Keratinocyte (primary cell): ENCODE measurements at regions not wholly inside any gene's neighbourhood (a gene's known extent, or its start where the extent isn't known, plus 50 kb on each side); places are given as distances from the start of the nearest gene placed in this dataset.

Source experiments
- DNase-seq: peaks from one replicate; pipeline ENCODE4 v3.0.0-alpha.2; 2011; ENCODE audit warnings: low read depth, missing footprints, low spot score
- FAIRE-seq: peaks from 2 replicates; lab custom pipeline; 2011; peaks lifted over from hg19 to GRCh38; lab: Jason Lieb, UNC
- H2AFZ ChIP-seq: 2 replicates; pipeline ENCODE4 v1.6.0; 2012; ENCODE audit warnings: low read length, control low read depth, inconsistent platforms; ENCODE audit not compliant: control insufficient read depth
- H3K27ac ChIP-seq: 2 replicates; pipeline ENCODE4 v1.5.1; 2011; ENCODE audit warnings: low read length; ENCODE audit not compliant: control insufficient read depth, insufficient read depth
- H3K27me3 ChIP-seq: 3 replicates; pipeline ENCODE4 v1.6.0; 2011; ENCODE audit warnings: low read length; ENCODE audit not compliant: control insufficient read depth, insufficient read depth; ENCODE audit errors: extremely low read depth
- H3K36me3 ChIP-seq, 2 experiments: 2 replicates in 1 of 2; 3 replicates in 1 of 2; pipeline ENCODE4 v1.5.1; 2011; ENCODE audit warnings: low read length in 2 of 2, mild to moderate bottlenecking in 1 of 2; ENCODE audit not compliant: control insufficient read depth in 2 of 2, insufficient read depth in 2 of 2; ENCODE audit errors: extremely low read depth in 1 of 2
- H3K4me1 ChIP-seq: 3 replicates; pipeline ENCODE4 v1.5.1; 2011; ENCODE audit warnings: low read length; ENCODE audit not compliant: control insufficient read depth, insufficient read depth; ENCODE audit errors: extremely low read depth
- H3K4me2 ChIP-seq: 3 replicates; pipeline ENCODE4 v1.6.0; 2011; ENCODE audit warnings: low read depth, low read length; ENCODE audit not compliant: control insufficient read depth, insufficient read depth; ENCODE audit errors: extremely low read depth
- H3K4me3 ChIP-seq, 3 experiments: fragments of 200-600 bp in 1 of 3; sonication (generic) in 1 of 3; 2 replicates in 2 of 3; 3 replicates in 1 of 3; pipeline ENCODE4 v1.5.1; 2011 to 2016; ENCODE audit warnings: low read length in 3 of 3, mild to moderate bottlenecking in 3 of 3, control low read depth in 2 of 3, inconsistent platforms in 1 of 3, low read depth in 1 of 3, mixed read lengths in 1 of 3, mixed run types in 1 of 3, moderate library complexity in 1 of 3; ENCODE audit not compliant: control insufficient read depth in 2 of 3, insufficient read depth in 2 of 3; ENCODE audit errors: extremely low read depth in 1 of 3
- H3K79me2 ChIP-seq: 2 replicates; pipeline ENCODE4 v1.6.0; 2012; ENCODE audit warnings: low read length; ENCODE audit not compliant: control insufficient read depth, insufficient read depth
- H3K9ac ChIP-seq: 3 replicates; pipeline ENCODE4 v1.6.0; 2011; ENCODE audit warnings: low read length; ENCODE audit not compliant: control insufficient read depth, insufficient read depth; ENCODE audit errors: extremely low read depth
- H3K9me1 ChIP-seq: 3 replicates; pipeline ENCODE4 v1.6.0; 2011; ENCODE audit warnings: low read length; ENCODE audit not compliant: control insufficient read depth, insufficient read depth; ENCODE audit errors: extremely low read depth
- H3K9me3 ChIP-seq: 2 replicates; pipeline ENCODE4 v1.5.1; 2012; ENCODE audit warnings: low read depth, low read length; ENCODE audit not compliant: control insufficient read depth
- H4K20me1 ChIP-seq: 3 replicates; pipeline ENCODE4 v1.6.0; 2011; ENCODE audit warnings: low read length; ENCODE audit not compliant: control insufficient read depth, insufficient read depth; ENCODE audit errors: extremely low read depth
- EZH2 ChIP-seq: IDR thresholded peaks from one replicate; pipeline ENCODE4 v1.6.1; 2012; ENCODE audit warnings: inconsistent platforms, mild to moderate bottlenecking, low read length, moderate library complexity
- dilution Hi-C: fragments of 300-500 bp; cut with MboI; formaldehyde crosslinking; loops from one replicate; pipeline ENCODE4 v1.7.0; 2020; ENCODE audit warnings: low sequenced_read_pairs; ENCODE audit not compliant: extremely low pct_ligation_motif_present
- TF ChIP-seq, protein P1 (sequence below), 3 experiments: IDR thresholded peaks in 1 of 3; conservative IDR thresholded peaks in 1 of 3; optimal IDR thresholded peaks in 1 of 3; 2 replicates in 2 of 3; 3 replicates in 1 of 3; pipeline versions ENCODE3 to v1.5.1; 2011; ENCODE audit warnings: low read length in 3 of 3, mild to moderate bottlenecking in 3 of 3, moderate library complexity in 2 of 3, control low read depth in 1 of 3, inconsistent platforms in 1 of 3; ENCODE audit not compliant: insufficient read depth in 2 of 3; ENCODE audit errors: extremely low read depth in 1 of 3

DNA sequence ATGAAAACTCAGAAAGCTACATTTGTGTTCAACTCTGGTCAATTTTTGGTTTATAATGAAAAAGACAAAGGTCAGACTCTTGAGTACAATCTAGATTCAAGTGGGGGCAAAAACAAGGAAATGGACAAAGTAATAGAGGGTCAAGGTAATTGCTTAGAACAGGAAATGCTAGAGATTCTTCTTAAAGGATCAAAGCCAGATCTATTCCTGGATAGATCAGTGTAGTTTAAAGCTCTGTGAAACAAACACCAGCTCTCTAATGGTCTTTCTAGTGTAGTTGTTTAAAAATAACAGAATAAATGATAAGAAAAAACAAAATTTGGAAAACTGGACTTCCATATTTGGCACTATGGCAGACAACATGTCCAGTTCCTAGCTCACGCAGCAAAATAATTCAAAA is 70.7 kb upstream of the SLC8A3 start:
- no peaks in the 10 kb centered on the region for H3K9me3 ChIP-seq
- no peak overlapping the region for H2AFZ ChIP-seq
- no peaks in the 10 kb centered on the region for H3K9me1 ChIP-seq
- TF ChIP-seq, protein P1, sequence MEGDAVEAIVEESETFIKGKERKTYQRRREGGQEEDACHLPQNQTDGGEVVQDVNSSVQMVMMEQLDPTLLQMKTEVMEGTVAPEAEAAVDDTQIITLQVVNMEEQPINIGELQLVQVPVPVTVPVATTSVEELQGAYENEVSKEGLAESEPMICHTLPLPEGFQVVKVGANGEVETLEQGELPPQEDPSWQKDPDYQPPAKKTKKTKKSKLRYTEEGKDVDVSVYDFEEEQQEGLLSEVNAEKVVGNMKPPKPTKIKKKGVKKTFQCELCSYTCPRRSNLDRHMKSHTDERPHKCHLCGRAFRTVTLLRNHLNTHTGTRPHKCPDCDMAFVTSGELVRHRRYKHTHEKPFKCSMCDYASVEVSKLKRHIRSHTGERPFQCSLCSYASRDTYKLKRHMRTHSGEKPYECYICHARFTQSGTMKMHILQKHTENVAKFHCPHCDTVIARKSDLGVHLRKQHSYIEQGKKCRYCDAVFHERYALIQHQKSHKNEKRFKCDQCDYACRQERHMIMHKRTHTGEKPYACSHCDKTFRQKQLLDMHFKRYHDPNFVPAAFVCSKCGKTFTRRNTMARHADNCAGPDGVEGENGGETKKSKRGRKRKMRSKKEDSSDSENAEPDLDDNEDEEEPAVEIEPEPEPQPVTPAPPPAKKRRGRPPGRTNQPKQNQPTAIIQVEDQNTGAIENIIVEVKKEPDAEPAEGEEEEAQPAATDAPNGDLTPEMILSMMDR (optimal IDR thresholded peaks at IDR 0.05 in 1 of 3, IDR thresholded peaks at IDR 0.05 in 1 of 3, conservative IDR thresholded peaks at IDR 0.05 in 1 of 3; ENCODE audit: extremely low read depth in 1 of 3, insufficient read depth in 2 of 3, low read length in 3 of 3), result no peak
- no peak for TF ChIP-seq EZH2
- H3K4me3 ChIP-seq, result no peak overlapping the region
- DNase-seq, result no peak
- no peaks in the 10 kb centered on the region for H3K36me3 ChIP-seq
- H3K79me2 ChIP-seq, result no peaks in the 10 kb centered on the region
- peaks cover 1% of the 10 kb centered on the region for H3K4me1 ChIP-seq
- H4K20me1 ChIP-seq, result no peaks in the 10 kb centered on the region
- no peak for FAIRE-seq
- H3K27me3 ChIP-seq, result peaks cover 9% of the 10 kb centered on the region
- no peak overlapping the region for H3K9ac ChIP-seq
- H3K4me2 ChIP-seq, result no peak overlapping the region
- H3K27ac ChIP-seq, result no peak overlapping the region
- dilution Hi-C loops, result no loop called here

DNA sequence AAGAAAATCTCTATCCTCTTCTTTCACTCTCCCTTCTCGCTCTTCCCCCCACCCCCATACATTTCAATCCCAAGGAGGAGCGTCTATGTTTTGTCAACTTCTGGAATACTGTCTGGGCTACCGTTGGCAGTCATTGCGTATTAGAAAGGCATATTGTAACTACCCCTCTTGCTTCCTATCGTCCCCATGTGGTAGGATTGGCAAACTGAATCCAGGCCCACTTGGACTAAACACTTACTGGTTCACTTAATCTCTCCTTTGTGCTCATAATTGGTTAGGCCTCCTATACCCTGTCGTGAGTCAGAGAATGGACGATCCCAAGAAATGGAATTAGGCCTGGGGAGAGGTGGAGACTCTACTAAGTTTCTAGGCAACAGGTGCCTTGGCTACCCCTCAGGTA is 68.8 kb upstream of the SLC8A3 start:
- Histone ChIP-seq H3K27me3 (peaks cover 9% of the 10 kb centered on the region), H3K4me3 (no peak overlapping the region), H3K27ac (no peak overlapping the region), H3K9me1 (no peaks in the 10 kb centered on the region), H3K9me3 (no peaks in the 10 kb centered on the region), H3K79me2 (no peaks in the 10 kb centered on the region), H3K36me3 (no peaks in the 10 kb centered on the region), H3K9ac (no peak overlapping the region), H3K4me1 (peaks cover 4% of the 10 kb centered on the region), H2AFZ (no peak overlapping the region), H3K4me2 (no peak overlapping the region), H4K20me1 (no peaks in the 10 kb centered on the region)
- DNase-seq (no peak), FAIRE-seq (no peak)
- dilution Hi-C loops, result no loop called here
- TF ChIP-seq EZH2, result no peak
- TF ChIP-seq, protein P1 (optimal IDR thresholded peaks at IDR 0.05 in 1 of 3, IDR thresholded peaks at IDR 0.05 in 1 of 3, conservative IDR thresholded peaks at IDR 0.05 in 1 of 3; ENCODE audit: extremely low read depth in 1 of 3, insufficient read depth in 2 of 3, low read length in 3 of 3), result peak; percentile 57 to 74 (median 73)
